Stimulated activated CD4-positive, alpha-beta T cell treated with anti-CD3 and anti-CD28 coated beads, Interleukin-1b, Interleukin-23, amount 100 ng/mL, for 24 hours (primary cell): ENCODE measurements at regions not wholly inside any gene's neighbourhood (a gene's known extent, or its start where the extent isn't known, plus 50 kb on each side); places are given as distances from the start of the nearest gene placed in this dataset.
"Not testable (repeated sequence)": the region's sequence is repeated elsewhere in the genome, so short reads cannot be mapped to it uniquely, and the experiment has no call there.

ENCODE experiments used
- DNase-seq, 4 experiments: peaks; one replicate each; pipeline ENCODE4 v3.0.0-alpha.2; 2020; ENCODE audit warnings: low read depth in 4 of 4, low spot score in 1 of 4

GRCh38 chr4:107332656-107333055 lies 296.5 kb upstream of the DKK2 start:
- DNase-seq = not testable (repeated sequence)

GRCh38 chr4:107330916-107331315 lies 294.8 kb upstream of the DKK2 start:
- DNase-seq = no peak

- DNase-seq = no peak
Observed at GRCh38 chr4:107319386-107319785, 283.3 kb upstream of the DKK2 start.

GRCh38 chr4:107318078-107318477 lies 282.0 kb upstream of the DKK2 start:
- no peak for DNase-seq

- DNase-seq = no peak
Observed at GRCh38 chr4:107317611-107318010, 281.5 kb upstream of the DKK2 start.

DNA sequence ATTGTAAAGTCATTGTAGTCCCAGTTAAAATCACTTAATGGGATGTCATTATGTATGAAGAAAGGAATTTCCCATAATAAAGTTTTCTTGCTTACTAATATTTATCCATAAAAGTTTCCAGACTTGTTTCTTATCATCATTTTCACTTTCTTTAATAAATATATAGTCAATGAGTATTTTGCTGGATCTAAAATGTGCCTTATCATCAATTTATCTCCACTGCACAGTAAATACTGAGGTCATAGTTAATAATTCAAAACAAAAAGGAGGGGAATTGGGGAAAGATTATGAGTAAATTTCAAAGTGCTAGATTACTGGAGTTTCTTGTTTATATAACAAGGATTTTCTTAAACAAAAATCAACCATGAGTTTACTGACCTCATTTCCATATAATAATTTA lies 279.5 kb upstream of the DKK2 start:
- no peak for DNase-seq

DNA sequence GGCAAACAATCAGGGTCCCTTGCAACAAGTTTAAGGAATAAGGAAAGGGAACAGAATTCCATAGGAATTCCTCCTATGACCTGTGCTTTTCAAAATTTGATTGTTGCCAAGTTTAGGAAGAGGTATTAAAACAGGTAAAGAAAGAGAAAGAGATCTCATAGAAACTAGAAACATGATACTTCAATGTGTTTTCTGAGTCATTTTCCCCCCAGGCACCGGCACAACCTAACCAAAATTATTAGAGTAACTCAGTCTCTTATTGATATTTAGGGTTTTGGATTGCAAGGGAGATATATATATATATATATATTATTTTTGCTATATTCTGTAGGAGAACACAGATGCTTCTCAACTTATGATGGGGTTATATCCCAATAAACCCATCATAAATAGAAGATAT lies 278.0 kb upstream of the DKK2 start:
- DNase-seq = no peak

DNA sequence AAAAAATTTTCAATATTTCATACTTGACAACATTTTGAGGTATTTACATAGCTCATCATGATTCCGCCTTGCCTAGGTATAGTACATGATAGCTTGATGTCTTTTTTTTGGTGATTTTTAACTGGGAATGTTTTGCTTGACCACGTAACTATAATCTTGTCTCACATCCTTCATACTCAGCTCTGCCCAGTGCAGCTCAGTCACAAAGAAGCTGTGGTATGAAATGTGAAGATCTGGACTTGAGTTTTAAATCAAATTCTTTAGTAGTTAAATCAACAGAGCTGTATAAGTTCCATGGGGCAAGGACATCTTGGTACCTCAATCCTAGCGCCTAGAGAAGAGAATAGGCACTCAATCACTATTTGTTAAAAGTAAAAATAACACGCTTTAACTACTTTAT lies 276.3 kb upstream of the DKK2 start:
- DNase-seq = no peak

DNA sequence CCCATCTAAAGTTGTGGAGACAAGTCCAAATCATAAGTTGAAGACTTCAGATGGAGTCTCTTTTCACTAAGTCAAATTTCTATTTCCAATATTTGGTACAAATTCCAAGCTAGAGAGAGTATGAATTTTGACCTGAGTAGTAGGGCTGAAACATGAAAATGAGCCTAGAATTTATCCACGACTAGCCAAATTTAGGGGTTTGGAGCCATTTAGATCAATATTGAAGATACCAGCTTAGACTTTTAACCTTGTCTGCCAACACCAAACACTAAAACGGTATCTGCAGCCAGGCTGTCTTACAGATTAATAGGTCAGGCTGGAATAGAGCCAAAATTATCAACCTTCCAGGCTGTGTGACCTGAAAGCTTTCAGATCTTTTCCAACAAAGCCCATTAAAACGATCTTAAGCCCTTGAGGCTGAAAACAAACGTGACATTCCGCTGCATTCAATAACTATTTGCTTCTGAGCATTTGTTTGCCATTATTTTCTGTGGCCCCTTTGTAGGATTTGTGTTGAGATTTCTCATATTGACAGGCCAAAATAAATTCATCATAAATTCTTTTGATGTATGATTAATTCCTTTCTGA lies 268.7 kb upstream of the DKK2 start:
- no peak for DNase-seq

DNA sequence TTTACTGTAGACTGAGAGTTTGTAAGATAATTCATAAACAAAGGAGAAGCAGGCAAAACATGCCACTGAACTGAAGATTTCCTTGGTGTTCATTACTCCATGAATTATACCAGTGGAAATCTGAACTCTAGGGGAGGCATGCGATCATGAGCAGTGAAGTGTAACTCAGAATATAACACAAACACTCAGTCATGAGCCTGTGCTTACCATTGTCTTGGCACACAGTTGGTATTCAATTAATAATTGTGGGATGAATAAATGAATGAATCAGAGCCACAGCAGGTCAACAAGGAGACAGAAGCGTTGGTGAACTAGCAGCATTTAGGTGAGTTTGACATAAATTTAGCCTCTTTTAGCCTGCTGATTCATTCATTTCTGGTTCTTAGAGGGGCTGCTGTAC lies 263.5 kb upstream of the DKK2 start:
- DNase-seq = no peak

GRCh38 chr4:107292979-107293378 lies 256.9 kb upstream of the DKK2 start:
- no peak for DNase-seq

GRCh38 chr4:107283587-107284559 lies 247.8 kb upstream of the DKK2 start:
- no peak for DNase-seq

DNA sequence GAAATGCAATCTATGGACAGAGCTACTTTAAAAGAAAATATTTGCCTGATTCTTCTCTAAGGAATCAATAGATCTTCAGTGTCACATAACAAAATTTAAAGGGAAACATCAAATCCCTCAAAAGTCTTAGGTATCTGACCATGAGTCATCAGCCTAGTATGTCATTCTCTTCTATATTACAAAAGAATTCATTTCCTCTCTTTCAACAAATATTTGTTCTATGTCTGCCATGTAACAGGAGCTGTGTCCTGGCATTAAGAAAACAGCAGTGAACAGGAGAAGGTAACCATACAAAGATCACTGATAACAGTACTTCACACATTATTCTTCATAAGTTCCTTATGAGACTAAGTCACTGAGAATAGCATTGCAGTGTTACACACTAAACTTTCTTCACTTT lies 243.6 kb upstream of the DKK2 start:
- DNase-seq = no peak

DNA sequence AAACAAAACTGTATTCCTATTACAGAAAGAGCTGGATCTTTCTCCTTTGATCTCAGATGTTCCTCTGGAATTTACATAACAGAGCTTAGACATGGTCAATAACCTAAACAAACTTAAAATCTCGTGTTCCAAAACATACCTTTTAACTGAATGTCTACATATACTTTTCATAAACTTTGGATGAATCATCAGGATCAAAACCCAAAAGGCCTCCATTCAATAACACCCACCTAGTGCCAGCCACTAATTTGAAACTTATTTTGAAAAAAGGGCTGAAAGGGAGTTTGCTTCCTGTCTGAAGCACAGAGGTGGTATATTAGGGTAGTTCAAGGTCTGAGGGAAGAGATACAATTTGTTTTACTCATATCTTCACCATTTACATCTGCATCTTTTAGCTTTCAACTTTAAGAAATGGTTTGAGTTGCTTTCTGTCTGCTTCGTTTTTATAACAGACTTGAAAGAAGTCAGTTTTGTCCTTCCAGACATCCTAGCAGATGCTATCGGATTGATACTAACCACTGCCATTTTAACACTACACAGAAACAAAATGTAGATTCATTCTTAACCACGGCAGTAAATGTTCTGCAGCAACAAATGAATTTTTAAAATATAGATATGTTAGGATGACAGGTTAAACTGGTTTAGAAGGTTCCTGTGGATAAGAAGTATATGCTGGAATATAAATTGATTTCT lies 242.8 kb upstream of the DKK2 start:
- no peak for DNase-seq

DNA sequence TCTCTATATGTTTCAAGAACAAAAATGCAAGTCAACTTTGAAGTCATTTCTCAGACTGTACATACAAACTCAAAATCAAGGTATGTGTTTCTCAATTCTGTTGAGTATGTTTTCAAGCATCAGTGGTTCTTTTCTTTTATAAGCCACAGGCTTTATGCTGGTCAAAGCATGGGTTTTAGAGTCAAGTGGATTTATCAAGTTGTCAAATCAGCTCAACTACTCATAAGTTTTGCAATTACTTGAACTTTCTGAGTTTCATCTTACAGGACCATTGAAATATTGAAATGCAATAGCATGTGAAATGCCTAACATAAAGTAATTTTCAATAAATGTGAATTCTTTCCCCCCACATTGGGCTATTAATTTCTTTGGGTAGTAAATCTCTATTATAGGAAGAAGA lies 239.9 kb upstream of the DKK2 start:
- no peak for DNase-seq

DNA sequence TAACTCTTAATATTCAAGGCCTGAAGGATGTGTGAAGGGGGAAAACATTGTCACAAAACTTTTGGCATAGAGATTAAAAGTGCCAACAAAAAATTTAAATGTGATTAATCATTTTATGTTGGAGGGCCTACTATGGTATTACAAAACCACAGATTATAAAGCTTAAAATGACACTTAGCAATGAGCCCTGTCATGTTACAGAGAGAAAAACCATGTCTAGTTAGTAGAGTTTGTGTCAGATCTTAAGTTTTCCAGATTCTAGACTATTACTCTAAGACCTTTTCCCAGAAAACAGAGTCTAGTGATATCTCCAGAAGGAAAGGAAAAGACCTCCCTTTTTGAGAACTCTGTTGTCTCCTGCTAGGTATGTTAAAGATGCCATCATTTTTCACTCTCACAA lies 239.1 kb upstream of the DKK2 start:
- no peak for DNase-seq

DNA sequence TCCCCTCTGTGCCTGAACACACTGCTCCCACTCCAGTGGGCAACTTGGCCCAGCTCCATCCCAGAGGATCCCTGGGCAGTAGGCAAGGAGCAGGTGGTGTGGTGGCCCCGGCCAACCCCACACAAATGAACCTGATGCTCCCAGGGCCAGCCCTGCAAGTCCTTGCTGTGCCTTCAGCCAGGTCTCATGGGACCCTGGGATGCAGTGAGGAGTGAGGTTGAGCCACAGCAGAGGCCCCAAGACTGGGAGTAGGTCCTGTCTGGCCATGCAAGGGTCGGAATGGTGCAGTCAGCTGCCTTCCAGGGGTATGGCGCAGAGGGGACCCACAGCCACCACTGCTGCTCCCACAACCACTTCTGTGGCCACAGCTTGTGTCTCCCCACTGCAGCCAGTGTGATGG lies 234.5 kb upstream of the DKK2 start:
- no peak for DNase-seq

DNA sequence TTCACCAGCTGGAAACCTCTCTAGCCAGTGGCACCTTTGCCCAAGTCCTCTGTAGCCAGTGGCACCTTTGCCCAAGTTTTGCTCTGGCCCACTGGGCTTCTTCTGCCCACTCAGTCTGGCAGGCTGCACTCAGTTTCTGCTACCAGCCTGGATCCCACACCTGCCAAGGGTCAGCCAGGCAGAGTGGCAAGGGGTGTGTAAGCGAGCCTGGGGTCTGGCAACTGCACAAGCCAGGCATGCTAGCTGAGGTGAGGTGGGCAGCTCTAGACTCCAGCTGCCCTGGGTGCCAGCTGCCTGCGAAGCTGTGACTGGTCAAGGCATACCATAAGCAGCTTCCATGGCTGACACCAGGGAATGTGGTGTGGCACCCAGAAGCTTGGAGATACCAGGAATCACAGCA lies 233.1 kb upstream of the DKK2 start:
- no peak for DNase-seq

DNA sequence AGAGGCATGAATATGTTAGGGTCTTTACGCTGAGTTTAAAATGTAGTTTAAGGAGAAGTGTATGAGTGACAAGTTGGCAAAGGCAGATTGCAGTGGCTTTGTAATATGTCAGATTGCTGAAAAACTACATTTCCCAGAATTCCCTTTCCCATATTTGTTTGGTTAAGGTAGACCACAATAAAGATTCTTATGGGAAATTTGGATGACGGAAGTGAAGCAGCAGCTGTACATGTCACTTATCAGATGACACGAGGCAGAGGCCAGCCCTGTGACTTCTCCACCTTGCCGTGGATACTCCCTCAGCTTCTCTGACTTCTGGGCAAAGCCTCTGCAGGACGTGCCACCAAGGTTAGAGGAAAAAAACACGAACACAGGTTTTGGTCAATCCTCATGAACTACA lies 229.7 kb upstream of the DKK2 start:
- no peak for DNase-seq

GRCh38 chr4:107261241-107261874 lies 225.2 kb upstream of the DKK2 start:
- no peak for DNase-seq

DNA sequence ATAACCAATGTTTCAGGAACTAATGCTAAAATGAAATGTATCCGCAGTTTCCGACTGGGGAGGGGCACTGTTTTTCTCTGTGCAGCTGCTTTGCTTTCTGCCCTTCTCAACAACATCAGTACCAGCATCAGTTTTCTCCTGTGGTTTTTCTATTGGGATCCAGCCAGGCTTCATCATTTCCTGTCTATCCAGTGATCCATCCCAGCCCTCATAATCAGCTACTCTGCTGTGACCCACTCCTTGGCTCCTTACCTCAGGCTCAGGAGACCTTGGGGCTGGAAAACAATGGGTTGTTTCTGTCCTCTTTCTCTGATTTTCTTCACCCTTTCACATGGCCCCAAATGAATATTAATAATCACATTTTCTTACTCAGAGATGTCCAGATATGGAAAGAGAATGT lies 222.2 kb upstream of the DKK2 start:
- DNase-seq = no peak

GRCh38 chr4:107255596-107255995 lies 219.5 kb upstream of the DKK2 start:
- DNase-seq = no peak
